Liver (tissue), 8 donors: ENCODE measurements at regions not wholly inside any gene's neighbourhood (a gene's known extent, or its start where the extent isn't known, plus 50 kb on each side); places are given as distances from the start of the nearest gene placed in this dataset.

ENCODE experiments used
- DNase-seq: peaks from one replicate; pipeline ENCODE4 v3.0.0-alpha.2; 2017; ENCODE audit warnings: low spot score
- H3K27ac ChIP-seq, 2 donors: one replicate each; pipeline ENCODE4 v1.7.0; 2013; ENCODE audit warnings: inconsistent platforms in 2 of 2, low read length in 2 of 2, control low read depth in 1 of 2, low read depth in 1 of 2, mild to moderate bottlenecking in 1 of 2
- H3K27me3 ChIP-seq, 4 donors: one replicate each; pipeline versions ENCODE4 v1.6.1 to v1.7.0; 2013; ENCODE audit warnings: low read length in 3 of 4, inconsistent platforms in 1 of 4, mild to moderate bottlenecking in 1 of 4, moderate library complexity in 1 of 4; ENCODE audit not compliant: control insufficient read depth in 4 of 4, insufficient read depth in 4 of 4
- H3K36me3 ChIP-seq, 4 donors: one replicate each; pipeline versions ENCODE4 v1.6.1 to v1.7.0; 2013; ENCODE audit warnings: low read length in 3 of 4, mild to moderate bottlenecking in 3 of 4, low read depth in 1 of 4, moderate library complexity in 1 of 4; ENCODE audit not compliant: control insufficient read depth in 4 of 4, insufficient read depth in 3 of 4
- H3K4me1 ChIP-seq, 4 donors: one replicate each; pipeline versions ENCODE4 v1.6.1 to v1.7.0; 2013; ENCODE audit warnings: low read length in 3 of 4, mild to moderate bottlenecking in 3 of 4, moderate library complexity in 1 of 4; ENCODE audit not compliant: control insufficient read depth in 4 of 4, insufficient read depth in 4 of 4
- H3K4me3 ChIP-seq, 3 donors: one replicate each; pipeline versions ENCODE4 v1.6.1 to v1.7.0; 2013; ENCODE audit warnings: low read length in 3 of 3, control low read depth in 1 of 3, low read depth in 1 of 3, mild to moderate bottlenecking in 1 of 3
- H3K9ac ChIP-seq, 2 donors: one replicate each; pipeline ENCODE4 v1.7.0; 2013; ENCODE audit warnings: low read length in 2 of 2, mild to moderate bottlenecking in 2 of 2, moderate library complexity in 2 of 2, control low read depth in 1 of 2, low read depth in 1 of 2
- H3K9me3 ChIP-seq, 4 donors: one replicate each; pipeline versions ENCODE4 v1.6.1 to v1.7.0; 2013; ENCODE audit warnings: low read length in 3 of 4; ENCODE audit not compliant: control insufficient read depth in 4 of 4
- EGR1 ChIP-seq, 2 donors: IDR thresholded peaks; 2 replicates each; pipeline ENCODE4 v1.6.1; 2016 to 2018; ENCODE audit warnings: antibody characterized with exemption in 2 of 2, low read depth in 2 of 2
- FOXA2 ChIP-seq: IDR thresholded peaks from 2 replicates; pipeline ENCODE4 v1.6.1; 2016; ENCODE audit warnings: antibody characterized with exemption
- GABPA ChIP-seq, 2 donors: IDR thresholded peaks in 1 of 2; conservative IDR thresholded peaks in 1 of 2; 2 replicates each; pipeline ENCODE4 v1.6.1; 2016; ENCODE audit warnings: antibody characterized with exemption in 2 of 2, mild to moderate bottlenecking in 1 of 2, moderate library complexity in 1 of 2
- HNF4A ChIP-seq, 2 donors: conservative IDR thresholded peaks; 2 replicates each; pipeline ENCODE4 v1.6.1; 2016; ENCODE audit warnings: antibody characterized with exemption in 2 of 2, mild to moderate bottlenecking in 2 of 2
- HNF4G ChIP-seq: IDR thresholded peaks from 2 replicates; pipeline ENCODE4 v1.6.1; 2016; ENCODE audit warnings: antibody characterized with exemption
- JUND ChIP-seq, 2 donors: IDR thresholded peaks; 2 replicates each; pipeline ENCODE4 v1.6.1; 2016; ENCODE audit warnings: antibody characterized with exemption in 2 of 2
- NR2F2 ChIP-seq: IDR thresholded peaks from 2 replicates; pipeline ENCODE4 v1.6.1; 2016; ENCODE audit warnings: antibody characterized with exemption
- RAD21 ChIP-seq, 2 donors: IDR thresholded peaks; 2 replicates each; pipeline ENCODE4 v1.6.1; 2016; ENCODE audit warnings: antibody characterized with exemption in 2 of 2, mild to moderate bottlenecking in 2 of 2
- RXRA ChIP-seq, 2 donors: IDR thresholded peaks; 2 replicates each; pipeline ENCODE4 v1.6.1; 2017 to 2018; ENCODE audit warnings: antibody characterized with exemption in 2 of 2, mild to moderate bottlenecking in 1 of 2
- SP1 ChIP-seq: IDR thresholded peaks from 2 replicates; pipeline ENCODE4 v1.6.1; 2018; ENCODE audit warnings: antibody characterized with exemption, mild to moderate bottlenecking
- TAF1 ChIP-seq: conservative IDR thresholded peaks from 2 replicates; pipeline ENCODE4 v1.6.1; 2016; ENCODE audit warnings: antibody characterized with exemption, mild to moderate bottlenecking
- WGBS: extraction: QIAGEN DNeasy Blood & Tissue Kit; methylation state at CpG from one replicate; pipeline ENCODE4 v1.1.7; 2013; 5-methylcytosine and 5-hydroxymethylcytosine counted together
- TF ChIP-seq, protein P1 (sequence below): IDR thresholded peaks from 2 replicates; pipeline ENCODE4 v1.6.1; 2016; ENCODE audit warnings: antibody characterized with exemption
- TF ChIP-seq, protein P2 (sequence below): IDR thresholded peaks from 2 replicates; pipeline ENCODE4 v1.6.1; 2016; ENCODE audit warnings: antibody characterized with exemption
- TF ChIP-seq, protein P3 (sequence below): IDR thresholded peaks from 2 replicates; pipeline ENCODE4 v1.6.1; 2016; ENCODE audit warnings: antibody characterized with exemption
- TF ChIP-seq, protein P4 (sequence below): IDR thresholded peaks from 2 replicates; pipeline ENCODE4 v1.6.1; 2016; ENCODE audit warnings: antibody characterized with exemption, mild to moderate bottlenecking
- TF ChIP-seq, protein P5 (sequence below): fragments of 150-350 bp; IDR thresholded peaks from 2 replicates; pipeline ENCODE4 v1.5.1; 2017; ENCODE audit warnings: improper control_type of control experiment, low read depth, low read length; ENCODE audit not compliant: missing input control
- donor health status: healthy.
- donor health status: healthy.
- donor health status: healthy.
- donor health status: healthy.
- donor health status: healthy.

DNA sequence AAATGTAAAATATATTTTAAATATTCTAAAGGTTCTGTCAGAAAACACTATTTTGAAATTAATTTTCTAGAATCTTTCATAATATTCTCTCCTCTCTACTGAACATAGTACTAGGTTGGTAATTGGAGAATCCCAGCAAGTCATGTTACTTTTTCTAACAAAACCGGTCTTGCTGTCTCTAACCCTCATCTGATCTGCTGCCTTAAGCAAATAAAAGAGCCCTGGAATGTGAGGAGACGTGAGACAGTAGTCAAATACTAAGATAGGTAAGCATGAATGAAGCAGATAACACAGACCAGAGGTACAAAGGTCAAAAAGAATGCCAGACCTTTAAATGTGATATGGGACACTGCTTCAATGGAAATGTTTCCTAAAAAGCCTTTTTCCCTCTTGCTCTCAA lies 462.4 kb upstream of the NUPR2 start:
- H3K4me3 ChIP-seq = no peak overlapping the region

DNA sequence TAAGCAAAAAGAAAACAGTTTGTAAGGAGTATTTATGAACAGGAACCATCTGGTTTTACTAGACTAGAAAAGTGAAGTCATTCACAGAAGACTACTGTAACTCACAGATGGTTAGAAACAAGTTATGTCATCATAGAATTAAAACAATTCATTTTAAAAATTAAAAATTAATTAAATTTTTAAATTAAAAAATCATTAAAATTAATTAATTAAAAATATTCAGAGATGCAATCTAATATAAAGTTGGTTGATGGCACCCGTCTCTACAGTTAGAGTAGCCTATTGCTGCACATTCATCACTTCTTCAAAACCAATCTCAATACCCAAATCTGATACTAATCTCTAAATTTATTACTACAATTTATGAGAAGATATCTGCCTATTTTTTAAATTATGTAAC lies 454.8 kb upstream of the NUPR2 start:
- H3K27me3 ChIP-seq = no peaks in the 10 kb centered on the region
- 63% methylated on average over 1 of the region's 1 CpG for WGBS
- TF ChIP-seq HNF4A (conservative IDR thresholded peaks at IDR 0.05) (no peak), RXRA (IDR thresholded peaks at IDR 0.05) (no peak), RAD21 (IDR thresholded peaks at IDR 0.05) (no peak), SP1 (no peak), NR2F2 (no peak), JUND (IDR thresholded peaks at IDR 0.05) (no peak), FOXA2 (no peak), TAF1 (no peak), HNF4G (no peak), EGR1 (IDR thresholded peaks at IDR 0.05; ENCODE audit: low read depth in 2 of 2) (no peak)
- TF ChIP-seq, protein P1, sequence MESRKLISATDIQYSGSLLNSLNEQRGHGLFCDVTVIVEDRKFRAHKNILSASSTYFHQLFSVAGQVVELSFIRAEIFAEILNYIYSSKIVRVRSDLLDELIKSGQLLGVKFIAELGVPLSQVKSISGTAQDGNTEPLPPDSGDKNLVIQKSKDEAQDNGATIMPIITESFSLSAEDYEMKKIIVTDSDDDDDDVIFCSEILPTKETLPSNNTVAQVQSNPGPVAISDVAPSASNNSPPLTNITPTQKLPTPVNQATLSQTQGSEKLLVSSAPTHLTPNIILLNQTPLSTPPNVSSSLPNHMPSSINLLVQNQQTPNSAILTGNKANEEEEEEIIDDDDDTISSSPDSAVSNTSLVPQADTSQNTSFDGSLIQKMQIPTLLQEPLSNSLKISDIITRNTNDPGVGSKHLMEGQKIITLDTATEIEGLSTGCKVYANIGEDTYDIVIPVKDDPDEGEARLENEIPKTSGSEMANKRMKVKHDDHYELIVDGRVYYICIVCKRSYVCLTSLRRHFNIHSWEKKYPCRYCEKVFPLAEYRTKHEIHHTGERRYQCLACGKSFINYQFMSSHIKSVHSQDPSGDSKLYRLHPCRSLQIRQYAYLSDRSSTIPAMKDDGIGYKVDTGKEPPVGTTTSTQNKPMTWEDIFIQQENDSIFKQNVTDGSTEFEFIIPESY = no peak
- TF ChIP-seq, protein P2, sequence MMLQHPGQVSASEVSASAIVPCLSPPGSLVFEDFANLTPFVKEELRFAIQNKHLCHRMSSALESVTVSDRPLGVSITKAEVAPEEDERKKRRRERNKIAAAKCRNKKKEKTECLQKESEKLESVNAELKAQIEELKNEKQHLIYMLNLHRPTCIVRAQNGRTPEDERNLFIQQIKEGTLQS = no peak
- TF ChIP-seq, protein P3, sequence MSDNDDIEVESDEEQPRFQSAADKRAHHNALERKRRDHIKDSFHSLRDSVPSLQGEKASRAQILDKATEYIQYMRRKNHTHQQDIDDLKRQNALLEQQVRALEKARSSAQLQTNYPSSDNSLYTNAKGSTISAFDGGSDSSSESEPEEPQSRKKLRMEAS = no peak
- TF ChIP-seq, protein P4, sequence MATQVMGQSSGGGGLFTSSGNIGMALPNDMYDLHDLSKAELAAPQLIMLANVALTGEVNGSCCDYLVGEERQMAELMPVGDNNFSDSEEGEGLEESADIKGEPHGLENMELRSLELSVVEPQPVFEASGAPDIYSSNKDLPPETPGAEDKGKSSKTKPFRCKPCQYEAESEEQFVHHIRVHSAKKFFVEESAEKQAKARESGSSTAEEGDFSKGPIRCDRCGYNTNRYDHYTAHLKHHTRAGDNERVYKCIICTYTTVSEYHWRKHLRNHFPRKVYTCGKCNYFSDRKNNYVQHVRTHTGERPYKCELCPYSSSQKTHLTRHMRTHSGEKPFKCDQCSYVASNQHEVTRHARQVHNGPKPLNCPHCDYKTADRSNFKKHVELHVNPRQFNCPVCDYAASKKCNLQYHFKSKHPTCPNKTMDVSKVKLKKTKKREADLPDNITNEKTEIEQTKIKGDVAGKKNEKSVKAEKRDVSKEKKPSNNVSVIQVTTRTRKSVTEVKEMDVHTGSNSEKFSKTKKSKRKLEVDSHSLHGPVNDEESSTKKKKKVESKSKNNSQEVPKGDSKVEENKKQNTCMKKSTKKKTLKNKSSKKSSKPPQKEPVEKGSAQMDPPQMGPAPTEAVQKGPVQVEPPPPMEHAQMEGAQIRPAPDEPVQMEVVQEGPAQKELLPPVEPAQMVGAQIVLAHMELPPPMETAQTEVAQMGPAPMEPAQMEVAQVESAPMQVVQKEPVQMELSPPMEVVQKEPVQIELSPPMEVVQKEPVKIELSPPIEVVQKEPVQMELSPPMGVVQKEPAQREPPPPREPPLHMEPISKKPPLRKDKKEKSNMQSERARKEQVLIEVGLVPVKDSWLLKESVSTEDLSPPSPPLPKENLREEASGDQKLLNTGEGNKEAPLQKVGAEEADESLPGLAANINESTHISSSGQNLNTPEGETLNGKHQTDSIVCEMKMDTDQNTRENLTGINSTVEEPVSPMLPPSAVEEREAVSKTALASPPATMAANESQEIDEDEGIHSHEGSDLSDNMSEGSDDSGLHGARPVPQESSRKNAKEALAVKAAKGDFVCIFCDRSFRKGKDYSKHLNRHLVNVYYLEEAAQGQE = no peak
- TF ChIP-seq, protein P5, sequence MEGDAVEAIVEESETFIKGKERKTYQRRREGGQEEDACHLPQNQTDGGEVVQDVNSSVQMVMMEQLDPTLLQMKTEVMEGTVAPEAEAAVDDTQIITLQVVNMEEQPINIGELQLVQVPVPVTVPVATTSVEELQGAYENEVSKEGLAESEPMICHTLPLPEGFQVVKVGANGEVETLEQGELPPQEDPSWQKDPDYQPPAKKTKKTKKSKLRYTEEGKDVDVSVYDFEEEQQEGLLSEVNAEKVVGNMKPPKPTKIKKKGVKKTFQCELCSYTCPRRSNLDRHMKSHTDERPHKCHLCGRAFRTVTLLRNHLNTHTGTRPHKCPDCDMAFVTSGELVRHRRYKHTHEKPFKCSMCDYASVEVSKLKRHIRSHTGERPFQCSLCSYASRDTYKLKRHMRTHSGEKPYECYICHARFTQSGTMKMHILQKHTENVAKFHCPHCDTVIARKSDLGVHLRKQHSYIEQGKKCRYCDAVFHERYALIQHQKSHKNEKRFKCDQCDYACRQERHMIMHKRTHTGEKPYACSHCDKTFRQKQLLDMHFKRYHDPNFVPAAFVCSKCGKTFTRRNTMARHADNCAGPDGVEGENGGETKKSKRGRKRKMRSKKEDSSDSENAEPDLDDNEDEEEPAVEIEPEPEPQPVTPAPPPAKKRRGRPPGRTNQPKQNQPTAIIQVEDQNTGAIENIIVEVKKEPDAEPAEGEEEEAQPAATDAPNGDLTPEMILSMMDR = no peak
- peaks cover 2 to 7% (median 3%) of the 10 kb centered on the region in 4 donors for H3K9me3 ChIP-seq
- no peaks in the 10 kb centered on the region for H3K36me3 ChIP-seq
- no peak overlapping the region for H3K27ac ChIP-seq
- no peak overlapping the region for H3K4me3 ChIP-seq
- H3K4me1 ChIP-seq = no peaks in the 10 kb centered on the region
- no peak overlapping the region for H3K9ac ChIP-seq
- DNase-seq = no peak

More for the DNA sequence above, 462.4 kb upstream of the NUPR2 start:
- no peaks in the 10 kb centered on the region for H3K36me3 ChIP-seq
- 28% methylated on average over 2 of the region's 2 CpGs for WGBS
- no peak overlapping the region for H3K9ac ChIP-seq
- no peak for TF ChIP-seq GABPA (IDR thresholded peaks at IDR 0.05 in 1 of 2, conservative IDR thresholded peaks at IDR 0.05 in 1 of 2)
- no peak overlapping the region for H3K27ac ChIP-seq
- no peaks in the 10 kb centered on the region for H3K27me3 ChIP-seq
- DNase-seq = no peak
- no peaks in the 10 kb centered on the region for H3K4me1 ChIP-seq
- H3K9me3 ChIP-seq = peaks cover 3 to 5% (median 3%) of the 10 kb centered on the region in 4 donors
